H1 (cell line): ENCODE measurements at regions not wholly inside any gene's neighbourhood (a gene's known extent, or its start where the extent isn't known, plus 50 kb on each side); places are given as distances from the start of the nearest gene placed in this dataset.

Source experiments
- CTCF ChIA-PET: fragments of 300-600 bp; sonication (Branson Sonifier 250); formaldehyde crosslinking; loops from one replicate; lab custom pipeline; 2021; ENCODE audit not compliant: partially characterized antibody; lab: Charles Lee
- POLR2A ChIA-PET: fragments of 300-600 bp; sonication (Branson Sonifier 250); formaldehyde crosslinking; loops from one replicate; lab custom pipeline; 2021; ENCODE audit warnings: inconsistent platforms; ENCODE audit not compliant: partially characterized antibody; lab: Charles Lee
- DNase-seq, 2 experiments: peaks; one replicate each; pipeline versions ENCODE4 v3.0.0 to v3.0.0-alpha.2; 2010 to 2022; ENCODE audit warnings: low spot score in 2 of 2, low read depth in 1 of 2, mixed read lengths in 1 of 2
- FAIRE-seq: peaks from 2 replicates; lab custom pipeline; 2011; peaks lifted over from hg19 to GRCh38; lab: Jason Lieb, UNC
- H2AFZ ChIP-seq: 2 replicates; pipeline ENCODE4 v1.8.1; 2012; ENCODE audit warnings: low read length, inconsistent platforms
- H2AK5ac ChIP-seq: 2 replicates; pipeline ENCODE4 v1.6.1; 2013; ENCODE audit warnings: low read depth, low read length
- H2BK120ac ChIP-seq: replicated peaks from 2 replicates; pipeline ENCODE3; 2013; ENCODE audit warnings: low read depth, low read length, inconsistent platforms
- H2BK12ac ChIP-seq: 2 replicates; pipeline ENCODE4 v1.6.1; 2013; ENCODE audit warnings: low read depth, low read length
- H2BK15ac ChIP-seq: 2 replicates; pipeline ENCODE4 v1.6.1; 2013; ENCODE audit warnings: low read length
- H2BK20ac ChIP-seq: 2 replicates; pipeline ENCODE4 v1.6.1; 2013; ENCODE audit warnings: low read length
- H2BK5ac ChIP-seq: 2 replicates; pipeline ENCODE4 v1.6.1; 2013; ENCODE audit warnings: low read depth, low read length
- H3K14ac ChIP-seq: 2 replicates; pipeline ENCODE4 v1.6.1; 2013; ENCODE audit warnings: inconsistent platforms; ENCODE audit not compliant: insufficient read length
- H3K18ac ChIP-seq: 2 replicates; pipeline ENCODE4 v1.6.1; 2013; ENCODE audit warnings: low read length; ENCODE audit errors: extremely low read depth
- H3K23ac ChIP-seq: 2 replicates; pipeline ENCODE4 v1.6.1; 2013; ENCODE audit warnings: inconsistent platforms; ENCODE audit not compliant: insufficient read length
- H3K23me2 ChIP-seq: 2 replicates; pipeline ENCODE4 v1.6.1; 2013; ENCODE audit warnings: low read depth, low read length
- H3K27ac ChIP-seq: 2 replicates; pipeline ENCODE4 v1.6.1; 2011; ENCODE audit warnings: low read depth, low read length, inconsistent platforms
- H3K27me3 ChIP-seq, 4 experiments: replicated peaks in 1 of 4; 1 replicate in 1 of 4; 2 replicates in 3 of 4; pipeline versions ENCODE4 v1.6.1 to v1.8.1; 2011 to 2013; ENCODE audit warnings: low read length in 3 of 4, mild to moderate bottlenecking in 3 of 4, inconsistent platforms in 2 of 4, mixed read lengths in 2 of 4, moderate library complexity in 1 of 4; ENCODE audit not compliant: control insufficient read depth in 3 of 4, insufficient read depth in 3 of 4; ENCODE audit errors: extremely low read depth in 1 of 4
- H3K36me3 ChIP-seq, 4 experiments: 2 replicates each; pipeline versions ENCODE4 v1.6.1 to v1.8.1; 2011 to 2013; ENCODE audit warnings: mild to moderate bottlenecking in 4 of 4, low read length in 3 of 4, moderate library complexity in 2 of 4, control low read depth in 1 of 4, inconsistent platforms in 1 of 4; ENCODE audit not compliant: insufficient read depth in 4 of 4, control insufficient read depth in 2 of 4
- H3K4ac ChIP-seq: replicated peaks from 2 replicates; pipeline ENCODE3; 2013; ENCODE audit warnings: low read length, low read depth, mixed read lengths, inconsistent platforms; ENCODE audit not compliant: insufficient read length
- H3K4me1 ChIP-seq, 4 experiments: replicated peaks in 1 of 4; 1 replicate in 1 of 4; 2 replicates in 3 of 4; pipeline versions ENCODE4 v1.6.1 to v1.8.1; 2011 to 2013; ENCODE audit warnings: low read length in 3 of 4, inconsistent platforms in 2 of 4, mixed read lengths in 1 of 4; ENCODE audit not compliant: insufficient read depth in 4 of 4, control insufficient read depth in 3 of 4
- H3K4me2 ChIP-seq, 2 experiments: 2 replicates each; pipeline versions ENCODE4 v1.6.1 to v1.8.1; 2011 to 2013; ENCODE audit warnings: low read depth in 2 of 2, low read length in 2 of 2, control low read depth in 1 of 2, inconsistent platforms in 1 of 2, mild to moderate bottlenecking in 1 of 2; ENCODE audit not compliant: insufficient read depth in 1 of 2
- H3K4me3 ChIP-seq, 4 experiments: fragments of 200-600, 300-600 bp in 1 of 4; sonication (generic), shearing (Covaris generic), sonication (Bioruptor Twin) in 1 of 4; 2 replicates each; pipeline versions ENCODE4 v1.5.1 to v1.8.1; 2011 to 2016; ENCODE audit warnings: low read length in 4 of 4, low read depth in 3 of 4, control low read depth in 2 of 4, inconsistent platforms in 2 of 4, mild to moderate bottlenecking in 2 of 4, mixed read lengths in 1 of 4, moderate library complexity in 1 of 4; ENCODE audit not compliant: insufficient read depth in 2 of 4; ENCODE audit errors: extremely low read depth in 1 of 4
- H3K56ac ChIP-seq: replicated peaks from 2 replicates; pipeline ENCODE3; 2013; ENCODE audit warnings: low read depth, mild to moderate bottlenecking, mixed read lengths, low read length, inconsistent platforms; ENCODE audit not compliant: insufficient read length
- H3K79me1 ChIP-seq: 2 replicates; pipeline ENCODE4 v1.6.1; 2013; ENCODE audit warnings: low read depth, low read length, control low read depth
- H3K79me2 ChIP-seq, 2 experiments: 2 replicates each; pipeline versions ENCODE4 v1.6.1 to v1.8.1; 2012 to 2013; ENCODE audit warnings: low read length in 2 of 2, mild to moderate bottlenecking in 2 of 2, inconsistent platforms in 1 of 2; ENCODE audit not compliant: insufficient read depth in 2 of 2, control insufficient read depth in 1 of 2
- H3K9ac ChIP-seq, 4 experiments: replicated peaks in 1 of 4; 1 replicate in 1 of 4; 2 replicates in 3 of 4; pipeline versions ENCODE4 v1.6.1 to v1.8.1; 2011 to 2013; ENCODE audit warnings: low read depth in 3 of 4, low read length in 3 of 4, control low read depth in 2 of 4, mild to moderate bottlenecking in 2 of 4, moderate library complexity in 2 of 4, inconsistent platforms in 1 of 4; ENCODE audit errors: extremely low read depth in 1 of 4
- H3K9me3 ChIP-seq, 2 experiments: 2 replicates each; pipeline versions ENCODE4 v1.6.1 to v1.8.1; 2012 to 2013; ENCODE audit warnings: mild to moderate bottlenecking in 2 of 2, moderate library complexity in 2 of 2, control low read depth in 1 of 2, inconsistent platforms in 1 of 2, low read depth in 1 of 2, low read length in 1 of 2, mixed read lengths in 1 of 2; ENCODE audit not compliant: insufficient read depth in 2 of 2
- H4K20me1 ChIP-seq, 2 experiments: replicated peaks in 1 of 2; 2 replicates each; pipeline versions ENCODE3 to v1.8.1; 2011 to 2013; ENCODE audit warnings: inconsistent platforms in 2 of 2, low read length in 2 of 2, mild to moderate bottlenecking in 1 of 2; ENCODE audit not compliant: insufficient read depth in 2 of 2, control insufficient read depth in 1 of 2
- H4K5ac ChIP-seq: 2 replicates; pipeline ENCODE4 v1.6.1; 2013; ENCODE audit warnings: low read length, low read depth, mixed read lengths, inconsistent platforms; ENCODE audit not compliant: insufficient read length
- H4K8ac ChIP-seq: 2 replicates; pipeline ENCODE4 v1.8.0; 2013; ENCODE audit warnings: mild to moderate bottlenecking, moderate library complexity, low read length, inconsistent platforms; ENCODE audit not compliant: insufficient read depth; ENCODE audit errors: extremely low read depth
- H4K91ac ChIP-seq: replicated peaks from 2 replicates; pipeline ENCODE3; 2013; ENCODE audit warnings: low read length, mixed read lengths, inconsistent platforms; ENCODE audit not compliant: insufficient read length
- CBX8 ChIP-seq: fragments of 300-800, 300-1000 bp; sonication (generic); IDR thresholded peaks from 2 replicates; pipeline ENCODE4 v1.7.1; 2016; ENCODE audit warnings: low read depth, low read length, borderline replicate concordance
- CHD2 ChIP-seq: IDR thresholded peaks from 2 replicates; pipeline ENCODE4 v1.6.1; 2012; ENCODE audit warnings: low read length, improper control_type of control experiment
- GABPA ChIP-seq: IDR thresholded peaks from 2 replicates; pipeline ENCODE4 v1.6.1; 2011; ENCODE audit warnings: mild to moderate bottlenecking, low read length, moderate library complexity, borderline replicate concordance; ENCODE audit not compliant: insufficient read depth
- RNF2 ChIP-seq: fragments of 200-900, 300-1000 bp; sonication (generic); IDR thresholded peaks from 2 replicates; pipeline ENCODE4 v1.7.1; 2016; ENCODE audit warnings: borderline replicate concordance, low read depth, mild to moderate bottlenecking, antibody characterized with exemption, low read length; ENCODE audit not compliant: poor library complexity, severe bottlenecking; ENCODE audit errors: missing control alignments
- SIRT6 ChIP-seq: IDR thresholded peaks from one replicate; pipeline ENCODE4 v1.7.1; 2012; ENCODE audit warnings: low read length, inconsistent platforms
- SP1 ChIP-seq: IDR thresholded peaks from 2 replicates; pipeline ENCODE4 v1.6.1; 2011; ENCODE audit warnings: low read depth, low read length
- YY1 ChIP-seq: IDR thresholded peaks from 2 replicates; pipeline ENCODE4 v1.6.1; 2011; ENCODE audit warnings: low read depth, mild to moderate bottlenecking, low read length
- WGBS, 2 experiments: shearing (Covaris generic) in 1 of 2; methylation state at CpG; one replicate each; pipeline versions ENCODE4 v1.1.6 to v1.1.7; 2013 to 2015; ENCODE audit warnings: low lambda C conversion rate in 2 of 2, mixed read lengths in 2 of 2, inconsistent platforms in 1 of 2, low coverage in 1 of 2, missing lambda C conversion rate in 1 of 2; ENCODE audit not compliant: insufficient replicate concordance in 2 of 2, insufficient coverage in 1 of 2, insufficient read length in 1 of 2; ENCODE audit errors: extremely low coverage in 1 of 2, missing lambda C conversion rate in 1 of 2; 5-methylcytosine and 5-hydroxymethylcytosine counted together
- TF ChIP-seq, protein P1 (sequence below): IDR thresholded peaks from 2 replicates; pipeline ENCODE4 v1.6.1; 2012; ENCODE audit warnings: low read length, inconsistent platforms

DNA sequence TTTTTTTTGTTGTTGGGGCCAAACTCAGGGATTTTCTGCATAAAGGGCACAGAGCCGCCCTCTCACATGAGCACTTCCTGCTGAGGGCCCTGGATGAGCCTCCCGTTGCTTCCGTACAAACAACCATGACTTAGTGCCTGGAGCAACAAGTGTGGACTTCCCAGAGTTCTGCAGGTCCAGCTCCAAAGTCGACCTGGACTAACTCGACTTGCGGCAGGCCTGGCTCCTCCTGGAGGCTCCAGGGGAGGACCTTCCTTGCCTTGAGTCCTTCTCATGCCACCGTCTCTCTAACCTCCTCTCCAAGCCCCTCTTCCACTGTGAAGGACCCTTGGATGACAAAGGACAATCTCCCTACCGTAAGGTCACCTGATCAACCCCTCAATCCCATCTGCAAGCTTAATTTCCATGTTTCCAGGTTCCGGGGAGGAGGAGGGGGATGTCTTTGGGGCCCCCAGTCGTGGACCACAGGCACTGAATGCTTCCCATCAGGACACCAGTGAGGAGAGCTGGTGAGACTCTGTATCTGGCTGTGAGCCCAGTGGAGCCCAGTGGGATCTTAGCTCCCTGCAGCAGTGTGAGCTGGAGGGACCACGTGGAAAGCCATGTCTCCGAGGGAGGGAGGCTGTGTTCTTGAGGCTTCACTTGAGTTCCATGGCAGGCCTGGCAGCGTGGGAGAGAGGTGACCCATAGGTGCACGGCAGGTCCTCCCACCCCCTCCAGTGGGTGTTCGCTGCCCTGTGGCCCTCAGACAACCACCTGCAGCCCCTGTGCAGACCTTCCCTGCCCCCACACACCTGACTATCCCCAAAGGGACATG lies 199.5 kb upstream of the PPP2R2D start:
- no peaks in the 10 kb centered on the region for H3K23me2 ChIP-seq

More for the DNA sequence above, 199.5 kb upstream of the PPP2R2D start:
- TF ChIP-seq, protein P1, sequence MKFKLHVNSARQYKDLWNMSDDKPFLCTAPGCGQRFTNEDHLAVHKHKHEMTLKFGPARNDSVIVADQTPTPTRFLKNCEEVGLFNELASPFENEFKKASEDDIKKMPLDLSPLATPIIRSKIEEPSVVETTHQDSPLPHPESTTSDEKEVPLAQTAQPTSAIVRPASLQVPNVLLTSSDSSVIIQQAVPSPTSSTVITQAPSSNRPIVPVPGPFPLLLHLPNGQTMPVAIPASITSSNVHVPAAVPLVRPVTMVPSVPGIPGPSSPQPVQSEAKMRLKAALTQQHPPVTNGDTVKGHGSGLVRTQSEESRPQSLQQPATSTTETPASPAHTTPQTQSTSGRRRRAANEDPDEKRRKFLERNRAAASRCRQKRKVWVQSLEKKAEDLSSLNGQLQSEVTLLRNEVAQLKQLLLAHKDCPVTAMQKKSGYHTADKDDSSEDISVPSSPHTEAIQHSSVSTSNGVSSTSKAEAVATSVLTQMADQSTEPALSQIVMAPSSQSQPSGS: no peak
- no peak for TF ChIP-seq RNF2
- TF ChIP-seq SIRT6: no peak
- no peak for TF ChIP-seq YY1
- TF ChIP-seq CBX8: no peak
- TF ChIP-seq SP1: no peak
- no peak for TF ChIP-seq GABPA
- TF ChIP-seq CHD2: no peak
- Histone ChIP-seq H3K79me1 (no peaks in the 10 kb centered on the region), H4K5ac (no peak overlapping the region), H3K18ac (no peak overlapping the region), H3K4me3 (no peak overlapping the region), H3K23ac (no peak overlapping the region), H3K27ac (no peak overlapping the region), H2BK120ac (no peak overlapping the region), H2BK15ac (no peak overlapping the region), H2BK5ac (no peak overlapping the region), H3K4ac (no peak overlapping the region), H3K9me3 (peaks cover under 1% of the 10 kb centered on the region in 2 experiments; a peak in 2 of 4 replicates), H3K4me1 (no peaks in the 10 kb centered on the region; a peak in 1 of 7 replicates), H2AK5ac (no peak overlapping the region), H2BK12ac (no peak overlapping the region), H2AFZ (no peak overlapping the region), H3K9ac (no peak overlapping the region), H4K91ac (no peak overlapping the region), H3K14ac (no peak overlapping the region), H3K56ac (no peak overlapping the region), H3K27me3 (no peaks in the 10 kb centered on the region), H3K79me2 (no peaks in the 10 kb centered on the region), H3K36me3 (no peaks in the 10 kb centered on the region), H4K20me1 (no peaks in the 10 kb centered on the region), H3K4me2 (no peak overlapping the region), H4K8ac (no peak overlapping the region), H2BK20ac (0 out of 2 replicates have a peak overlapping the region, but pooled peaks have one; percentile 35)
- CTCF ChIA-PET: interaction anchor here (0.6 to 1.6 kb wide), 3 partner anchors 9 to 322 kb away, joined by 4 read pairs; no protein-coding TSS in a partner anchor
- 87% methylated on average over 14 of the region's 15 CpGs; no CpG with 5 or more reads in 1 of the 2 experiments for WGBS, 2 experiments
- DNase-seq (no peak), FAIRE-seq (no peak)
- POLR2A ChIA-PET: no interaction called here
